OCI-LY7 (cell line): ENCODE measurements at regions not wholly inside any gene's neighbourhood (a gene's known extent, or its start where the extent isn't known, plus 50 kb on each side); places are given as distances from the start of the nearest gene placed in this dataset.

Experiments
- BruUV-seq: library from RNA; stranded (reverse); fragments of 400-500 nt; replicated peaks from 2 replicates; lab custom pipeline; 2021; lab: Mats Ljungman, UMichigan
- CTCF ChIA-PET: fragments of 300-600 bp; sonication (Branson Sonifier 250); formaldehyde crosslinking; loops from one replicate; lab custom pipeline; 2022; ENCODE audit warnings: antibody characterized with exemption; ENCODE audit not compliant: unreplicated experiment; lab: Charles Lee
- POLR2A ChIA-PET: fragments of 300-600 bp; sonication (Branson Sonifier 250); formaldehyde crosslinking; loops from one replicate; lab custom pipeline; 2022; ENCODE audit warnings: antibody characterized with exemption; lab: Charles Lee
- DNase-seq: peaks from one replicate; pipeline ENCODE4 v3.0.0-alpha.2; 2015; ENCODE audit warnings: low spot score
- H2AFZ ChIP-seq: fragments of 200-600 bp; sonication (generic), shearing (Covaris generic); 2 replicates; pipeline ENCODE4 v1.6.1; 2014; ENCODE audit warnings: mild to moderate bottlenecking, antibody characterized with exemption, low read length, moderate library complexity
- H3K27ac ChIP-seq: fragments of 200-600 bp; sonication (generic); 2 replicates; pipeline ENCODE4 v1.5.1; 2014; ENCODE audit warnings: mixed run types, low read depth, mild to moderate bottlenecking, moderate library complexity, low read length, inconsistent platforms; ENCODE audit not compliant: poor library complexity, severe bottlenecking
- H3K36me3 ChIP-seq: fragments of 200-600 bp; sonication (generic); 2 replicates; pipeline ENCODE4 v1.6.1; 2014; ENCODE audit warnings: mild to moderate bottlenecking, antibody characterized with exemption, low read length, moderate library complexity, mixed read lengths; ENCODE audit not compliant: insufficient read depth
- H3K4me1 ChIP-seq: fragments of 200-600 bp; sonication (generic); 2 replicates; pipeline ENCODE4 v1.5.1; 2014; ENCODE audit warnings: mild to moderate bottlenecking, low read length; ENCODE audit not compliant: insufficient read depth, poor library complexity, severe bottlenecking
- H3K4me2 ChIP-seq: fragments of 200-600 bp; sonication (generic); 2 replicates; pipeline ENCODE4 v1.6.1; 2014; ENCODE audit warnings: mild to moderate bottlenecking, low read length
- H3K4me3 ChIP-seq: fragments of 200-600 bp; sonication (generic); 2 replicates; pipeline ENCODE4 v1.5.1; 2014; ENCODE audit warnings: mild to moderate bottlenecking, low read depth, low read length; ENCODE audit not compliant: poor library complexity, severe bottlenecking
- H3K79me2 ChIP-seq: fragments of 200-600 bp; sonication (generic); 2 replicates; pipeline ENCODE4 v1.6.1; 2016; ENCODE audit warnings: low read depth, mild to moderate bottlenecking, low read length, moderate library complexity, mixed read lengths; ENCODE audit not compliant: insufficient read depth
- H3K9me2 ChIP-seq: fragments of 200-600 bp; sonication (generic); 2 replicates; pipeline ENCODE4 v1.6.1; 2016; ENCODE audit warnings: mild to moderate bottlenecking, low read length, mixed read lengths; ENCODE audit not compliant: insufficient read depth
- H3K9me3 ChIP-seq: fragments of 200-600 bp; sonication (generic); 2 replicates; pipeline ENCODE4 v1.6.1; 2014; ENCODE audit warnings: mild to moderate bottlenecking, mixed run types, low read length, mixed read lengths
- H4K20me1 ChIP-seq: fragments of 200-600 bp; sonication (generic); 2 replicates; pipeline ENCODE4 v1.6.1; 2014; ENCODE audit warnings: mild to moderate bottlenecking, antibody characterized with exemption, low read length, moderate library complexity, mixed read lengths; ENCODE audit not compliant: insufficient read depth
- EZH2phosphoT487 ChIP-seq: fragments of 200-600 bp; sonication (generic); IDR thresholded peaks from 2 replicates; pipeline ENCODE4 v1.6.1; 2018; ENCODE audit warnings: low read depth, borderline replicate concordance, mild to moderate bottlenecking, mixed run types, antibody characterized with exemption, low read length, moderate library complexity, mixed read lengths
- intact Hi-C: fragments of 100-400 bp; cut with micrococcal nuclease; formaldehyde crosslinking; loops from one replicate; pipeline ENCODE4 v1.10.0; 2022; ENCODE audit not compliant: unreplicated experiment
- TF ChIP-seq, protein P1 (sequence below): fragments of 200-600 bp; sonication (generic); conservative IDR thresholded peaks from 2 replicates; pipeline ENCODE4 v1.5.1; 2014; ENCODE audit warnings: mild to moderate bottlenecking, antibody characterized with exemption, low read length, moderate library complexity, mixed read lengths

- Histone ChIP-seq H4K20me1 (no peaks in the 10 kb centered on the region), H3K79me2 (no peaks in the 10 kb centered on the region), H3K4me1 (no peaks in the 10 kb centered on the region), H3K4me3 (no peak overlapping the region), H3K27ac (no peak overlapping the region), H3K4me2 (no peak overlapping the region), H3K36me3 (no peaks in the 10 kb centered on the region), H2AFZ (no peak overlapping the region), H3K9me3 (no peaks in the 10 kb centered on the region), H3K9me2 (no peaks in the 10 kb centered on the region)
- ChIA-PET CTCF (no interaction called here), POLR2A (interaction anchor here (1.0 to 1.3 kb wide), 3 partner anchors 13 to 22 kb away, joined by 3 read pairs; no protein-coding TSS in a partner anchor)
- no peak for DNase-seq
- intact Hi-C loops, result no loop called here
- TF ChIP-seq, protein P1, sequence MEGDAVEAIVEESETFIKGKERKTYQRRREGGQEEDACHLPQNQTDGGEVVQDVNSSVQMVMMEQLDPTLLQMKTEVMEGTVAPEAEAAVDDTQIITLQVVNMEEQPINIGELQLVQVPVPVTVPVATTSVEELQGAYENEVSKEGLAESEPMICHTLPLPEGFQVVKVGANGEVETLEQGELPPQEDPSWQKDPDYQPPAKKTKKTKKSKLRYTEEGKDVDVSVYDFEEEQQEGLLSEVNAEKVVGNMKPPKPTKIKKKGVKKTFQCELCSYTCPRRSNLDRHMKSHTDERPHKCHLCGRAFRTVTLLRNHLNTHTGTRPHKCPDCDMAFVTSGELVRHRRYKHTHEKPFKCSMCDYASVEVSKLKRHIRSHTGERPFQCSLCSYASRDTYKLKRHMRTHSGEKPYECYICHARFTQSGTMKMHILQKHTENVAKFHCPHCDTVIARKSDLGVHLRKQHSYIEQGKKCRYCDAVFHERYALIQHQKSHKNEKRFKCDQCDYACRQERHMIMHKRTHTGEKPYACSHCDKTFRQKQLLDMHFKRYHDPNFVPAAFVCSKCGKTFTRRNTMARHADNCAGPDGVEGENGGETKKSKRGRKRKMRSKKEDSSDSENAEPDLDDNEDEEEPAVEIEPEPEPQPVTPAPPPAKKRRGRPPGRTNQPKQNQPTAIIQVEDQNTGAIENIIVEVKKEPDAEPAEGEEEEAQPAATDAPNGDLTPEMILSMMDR, result no peak
- no peak for TF ChIP-seq EZH2phosphoT487
- BruUV-seq, result no TSS peak
These were observed 823.8 kb upstream of the CELF2 start for GRCh38 chr10:10193848-10194247.

GRCh38 chr10:10196701-10197100, 821.0 kb upstream of the CELF2 start:
- Histone ChIP-seq H3K4me1 (no peaks in the 10 kb centered on the region), H3K9me3 (no peaks in the 10 kb centered on the region), H4K20me1 (no peaks in the 10 kb centered on the region), H3K9me2 (no peaks in the 10 kb centered on the region), H3K36me3 (no peaks in the 10 kb centered on the region), H3K79me2 (no peaks in the 10 kb centered on the region), H3K4me2 (no peak overlapping the region), H3K4me3 (no peak overlapping the region), H3K27ac (no peak overlapping the region), H2AFZ (no peak overlapping the region)
- TF ChIP-seq, protein P1, result no peak
- TF ChIP-seq EZH2phosphoT487, result no peak
- no peak for DNase-seq
- ChIA-PET CTCF (no interaction called here), POLR2A (interaction anchor here (1.5 kb wide), 1 partner anchor 10 kb away, joined by 5 read pairs; no protein-coding TSS in a partner anchor)
- intact Hi-C loops, result no loop called here
- BruUV-seq, result no TSS peak

DNA sequence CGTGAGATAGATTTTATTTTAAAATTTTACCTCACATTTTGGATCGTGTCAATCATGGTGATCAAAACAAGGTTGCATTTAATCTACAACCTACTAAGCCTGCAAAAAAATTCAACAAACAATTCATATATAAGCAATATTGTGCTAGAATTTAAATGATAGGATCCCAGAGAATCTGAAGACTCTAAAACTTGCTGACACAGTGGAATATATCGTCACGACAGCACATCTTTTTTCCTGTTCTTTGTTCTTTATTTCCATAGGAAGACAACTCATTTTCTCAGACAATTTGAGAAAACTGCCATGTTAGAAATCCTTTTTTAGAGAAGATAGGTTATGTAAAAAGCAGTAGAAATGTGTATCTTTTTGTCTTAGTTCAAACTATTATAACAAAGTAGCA, 820.2 kb upstream of the CELF2 start:
- Histone ChIP-seq H3K36me3 (no peaks in the 10 kb centered on the region), H4K20me1 (no peaks in the 10 kb centered on the region), H3K9me3 (no peaks in the 10 kb centered on the region), H3K4me1 (no peaks in the 10 kb centered on the region), H3K4me2 (no peak overlapping the region), H2AFZ (no peak overlapping the region), H3K9me2 (no peaks in the 10 kb centered on the region), H3K4me3 (no peak overlapping the region), H3K27ac (no peak overlapping the region), H3K79me2 (no peaks in the 10 kb centered on the region)
- no peak for DNase-seq
- POLR2A ChIA-PET, result no interaction called here
- no peak for TF ChIP-seq EZH2phosphoT487
- TF ChIP-seq, protein P1, result no peak
- CTCF ChIA-PET, result no interaction called here
- intact Hi-C loops, result no loop called here
- BruUV-seq, result no TSS peak
